Activated naive CD8-positive, alpha-beta T cell treated with anti-CD3 and anti-CD28 coated beads, Interleukin-2, amount 50 U/mL, for 24 hours (primary cell): ENCODE measurements at regions not wholly inside any gene's neighbourhood (a gene's known extent, or its start where the extent isn't known, plus 50 kb on each side); places are given as distances from the start of the nearest gene placed in this dataset.

Experiments used
- ATAC-seq: fragments of 150-1000 bp; cut with Tn5 transposase; one replicate; pipeline ENCODE4 v1.10.0; 2021
- DNase-seq: peaks from one replicate; pipeline ENCODE4 v3.0.0; 2021
- H3K27ac Mint-ChIP-seq: one replicate; pipeline ENCODE4 v1.8.0; 2021; ENCODE audit warnings: mild to moderate bottlenecking, mixed read lengths
- H3K27me3 Mint-ChIP-seq: one replicate; pipeline ENCODE4 v1.8.0; 2021; ENCODE audit warnings: mixed read lengths
- H3K36me3 Mint-ChIP-seq: one replicate; pipeline ENCODE4 v1.8.0; 2021; ENCODE audit warnings: low read depth, mixed read lengths
- H3K4me1 Mint-ChIP-seq: one replicate; pipeline ENCODE4 v1.8.0; 2021; ENCODE audit warnings: mixed read lengths
- H3K4me3 Mint-ChIP-seq: one replicate; pipeline ENCODE4 v1.8.0; 2021; ENCODE audit warnings: mild to moderate bottlenecking, moderate library complexity, mixed read lengths
- H3K9me3 Mint-ChIP-seq: one replicate; pipeline ENCODE4 v1.8.0; 2021; ENCODE audit warnings: mixed read lengths

- DNase-seq (no peak), ATAC-seq (no peak)
- Mint-ChIP-seq H3K9me3 (no peaks in the 10 kb centered on the region), H3K36me3 (no peaks in the 10 kb centered on the region), H3K27me3 (no peaks in the 10 kb centered on the region), H3K4me3 (no peak overlapping the region), H3K4me1 (no peaks in the 10 kb centered on the region), H3K27ac (no peak overlapping the region)
Measured at GRCh38 chr4:157885811-157886210, 287.0 kb downstream of the GASK1B start.

GRCh38 chr4:157882901-157883300, 289.9 kb downstream of the GASK1B start:
- H3K36me3 Mint-ChIP-seq: no peaks in the 10 kb centered on the region
- no peak for ATAC-seq
- no peak overlapping the region for H3K27ac Mint-ChIP-seq
- H3K9me3 Mint-ChIP-seq: peaks cover 4% of the 10 kb centered on the region
- H3K4me1 Mint-ChIP-seq: no peaks in the 10 kb centered on the region
- no peaks in the 10 kb centered on the region for H3K27me3 Mint-ChIP-seq
- DNase-seq: no peak
- no peak overlapping the region for H3K4me3 Mint-ChIP-seq

- peaks cover 8% of the 10 kb centered on the region for H3K9me3 Mint-ChIP-seq
- ATAC-seq: no peak
- DNase-seq: no peak
- H3K27ac Mint-ChIP-seq: no peak overlapping the region
- H3K36me3 Mint-ChIP-seq: no peaks in the 10 kb centered on the region
- no peaks in the 10 kb centered on the region for H3K27me3 Mint-ChIP-seq
- no peaks in the 10 kb centered on the region for H3K4me1 Mint-ChIP-seq
- no peak overlapping the region for H3K4me3 Mint-ChIP-seq
Measured at GRCh38 chr4:157880761-157881160, 292.1 kb downstream of the GASK1B start.

GRCh38 chr4:157854819-157855218, 318.0 kb downstream of the GASK1B start:
- Mint-ChIP-seq H3K9me3 (peaks cover 13% of the 10 kb centered on the region), H3K4me1 (no peaks in the 10 kb centered on the region), H3K27ac (no peak overlapping the region), H3K36me3 (no peaks in the 10 kb centered on the region), H3K27me3 (no peaks in the 10 kb centered on the region), H3K4me3 (no peak overlapping the region)
- no peak for ATAC-seq
- DNase-seq: no peak

GRCh38 chr4:157840648-157841047, 332.2 kb downstream of the GASK1B start:
- Mint-ChIP-seq H3K36me3 (no peaks in the 10 kb centered on the region), H3K27ac (no peak overlapping the region), H3K9me3 (no peaks in the 10 kb centered on the region), H3K27me3 (no peaks in the 10 kb centered on the region), H3K4me3 (no peak overlapping the region), H3K4me1 (no peaks in the 10 kb centered on the region)
- no peak for ATAC-seq
- DNase-seq: no peak

- ATAC-seq (no peak), DNase-seq (no peak)
- H3K27ac Mint-ChIP-seq: no peak overlapping the region
- no peaks in the 10 kb centered on the region for H3K27me3 Mint-ChIP-seq
- no peaks in the 10 kb centered on the region for H3K9me3 Mint-ChIP-seq
- H3K4me1 Mint-ChIP-seq: no peaks in the 10 kb centered on the region
- H3K4me3 Mint-ChIP-seq: no peak overlapping the region
- H3K36me3 Mint-ChIP-seq: no peaks in the 10 kb centered on the region
Measured at GRCh38 chr4:157840034-157840433, 332.8 kb downstream of the GASK1B start.

GRCh38 chr4:157838366-157838765, 334.5 kb downstream of the GASK1B start:
- DNase-seq: no peak
- Mint-ChIP-seq H3K36me3 (no peaks in the 10 kb centered on the region), H3K27ac (no peak overlapping the region), H3K9me3 (no peaks in the 10 kb centered on the region), H3K27me3 (no peaks in the 10 kb centered on the region), H3K4me1 (no peaks in the 10 kb centered on the region), H3K4me3 (no peak overlapping the region)
- no peak for ATAC-seq

GRCh38 chr4:157837071-157837703, 335.6 kb downstream of the GASK1B start:
- DNase-seq (no peak), ATAC-seq (no peak)
- Mint-ChIP-seq H3K4me1 (no peaks in the 10 kb centered on the region), H3K4me3 (no peak overlapping the region), H3K27ac (no peak overlapping the region), H3K36me3 (no peaks in the 10 kb centered on the region), H3K27me3 (no peaks in the 10 kb centered on the region), H3K9me3 (no peaks in the 10 kb centered on the region)

GRCh38 chr4:157832596-157832995, 340.2 kb downstream of the GASK1B start:
- DNase-seq: no peak
- no peak for ATAC-seq
- Mint-ChIP-seq H3K4me3 (no peak overlapping the region), H3K4me1 (no peaks in the 10 kb centered on the region), H3K9me3 (peaks cover 12% of the 10 kb centered on the region), H3K27ac (no peak overlapping the region), H3K36me3 (no peaks in the 10 kb centered on the region), H3K27me3 (no peaks in the 10 kb centered on the region)

- Mint-ChIP-seq H3K4me1 (no peaks in the 10 kb centered on the region), H3K9me3 (peaks cover 12% of the 10 kb centered on the region), H3K27me3 (no peaks in the 10 kb centered on the region), H3K4me3 (no peak overlapping the region), H3K27ac (no peak overlapping the region), H3K36me3 (no peaks in the 10 kb centered on the region)
- DNase-seq (no peak), ATAC-seq (no peak)
Measured at GRCh38 chr4:157824021-157824420, 348.8 kb downstream of the GASK1B start.

GRCh38 chr4:157821814-157822213, 351.0 kb downstream of the GASK1B start:
- Mint-ChIP-seq H3K27ac (no peak overlapping the region), H3K27me3 (no peaks in the 10 kb centered on the region), H3K36me3 (no peaks in the 10 kb centered on the region), H3K9me3 (peaks cover 5% of the 10 kb centered on the region), H3K4me3 (no peak overlapping the region), H3K4me1 (no peaks in the 10 kb centered on the region)
- DNase-seq (no peak), ATAC-seq (no peak)

GRCh38 chr4:157819693-157820464, 352.9 kb downstream of the GASK1B start:
- H3K27ac Mint-ChIP-seq: no peak overlapping the region
- ATAC-seq (no peak), DNase-seq (no peak)
- no peak overlapping the region for H3K4me3 Mint-ChIP-seq
- H3K4me1 Mint-ChIP-seq: no peaks in the 10 kb centered on the region
- H3K9me3 Mint-ChIP-seq: peaks cover 5% of the 10 kb centered on the region
- H3K36me3 Mint-ChIP-seq: no peaks in the 10 kb centered on the region
- no peaks in the 10 kb centered on the region for H3K27me3 Mint-ChIP-seq

- peaks cover 5% of the 10 kb centered on the region for H3K9me3 Mint-ChIP-seq
- DNase-seq (no peak), ATAC-seq (no peak)
- no peak overlapping the region for H3K4me3 Mint-ChIP-seq
- H3K27ac Mint-ChIP-seq: no peak overlapping the region
- H3K4me1 Mint-ChIP-seq: no peaks in the 10 kb centered on the region
- no peaks in the 10 kb centered on the region for H3K36me3 Mint-ChIP-seq
- H3K27me3 Mint-ChIP-seq: no peaks in the 10 kb centered on the region
Measured at GRCh38 chr4:157818946-157819692, 353.7 kb downstream of the GASK1B start.

- Mint-ChIP-seq H3K4me1 (no peaks in the 10 kb centered on the region), H3K4me3 (no peak overlapping the region), H3K27me3 (no peaks in the 10 kb centered on the region), H3K9me3 (peaks cover 4% of the 10 kb centered on the region), H3K36me3 (no peaks in the 10 kb centered on the region), H3K27ac (no peak overlapping the region)
- ATAC-seq (no peak), DNase-seq (no peak)
Measured at GRCh38 chr4:157810137-157810774, 362.6 kb downstream of the GASK1B start.
